ENCODE measurements at regions not wholly inside any gene's neighbourhood (a gene's known extent, or its start where the extent isn't known, plus 50 kb on each side); places are given as distances from the start of the nearest gene placed in this dataset.

- TF ChIP-seq ZNF354C (tag by site-specific recombination; IDR thresholded peaks at IDR 0.05; ENCODE audit: borderline replicate concordance, low read depth) (no peak), ZBTB20 (tag by site-specific recombination; IDR thresholded peaks at IDR 0.05) (no peak), KLF10 (tag by site-specific recombination; IDR thresholded peaks at IDR 0.05) (no peak), PRDM6 (tag by site-specific recombination; IDR thresholded peaks at IDR 0.05) (no peak), ZBTB1 (tag by site-specific recombination; IDR thresholded peaks at IDR 0.05) (no peak), TSHZ1 (tag by site-specific recombination; IDR thresholded peaks at IDR 0.05; ENCODE audit: borderline replicate concordance) (no peak), KLF16 (tag by site-specific recombination; IDR thresholded peaks at IDR 0.05) (no peak), KLF17 (tag by site-specific recombination; IDR thresholded peaks at IDR 0.05) (no peak), ZSCAN23 (tag by site-specific recombination; IDR thresholded peaks at IDR 0.05) (no peak), YY1 (tag by site-specific recombination; IDR thresholded peaks at IDR 0.05) (no peak), ZNF174 (tag by site-specific recombination; IDR thresholded peaks at IDR 0.05) (no peak), ZNF626 (tag by site-specific recombination; IDR thresholded peaks at IDR 0.05) (no peak), ZNF211 (tag by site-specific recombination; IDR thresholded peaks at IDR 0.05; ENCODE audit: low read depth) (no peak), ZNF138 (tag by site-specific recombination; IDR thresholded peaks at IDR 0.05; ENCODE audit: borderline replicate concordance) (no peak), ZNF426 (tag by site-specific recombination; IDR thresholded peaks at IDR 0.05) (no peak), ZNF274 (IDR thresholded peaks at IDR 0.05; ENCODE audit: low read length) (no peak), ZNF274 (tag by site-specific recombination; IDR thresholded peaks at IDR 0.05; ENCODE audit: borderline replicate concordance) (no peak), ZFHX2 (tag by site-specific recombination; conservative IDR thresholded peaks at IDR 0.05) (no peak), RBAK (tag by site-specific recombination; IDR thresholded peaks at IDR 0.05) (no peak)
- CTCF ChIA-PET: interaction anchor here (0.8 kb wide), 1 partner anchor 31 kb away, joined by 3 read pairs; no protein-coding TSS in a partner anchor
These were observed 108.4 kb downstream of the LYZL1 start for GRCh38 chr10:29397221-29397620.

DNA sequence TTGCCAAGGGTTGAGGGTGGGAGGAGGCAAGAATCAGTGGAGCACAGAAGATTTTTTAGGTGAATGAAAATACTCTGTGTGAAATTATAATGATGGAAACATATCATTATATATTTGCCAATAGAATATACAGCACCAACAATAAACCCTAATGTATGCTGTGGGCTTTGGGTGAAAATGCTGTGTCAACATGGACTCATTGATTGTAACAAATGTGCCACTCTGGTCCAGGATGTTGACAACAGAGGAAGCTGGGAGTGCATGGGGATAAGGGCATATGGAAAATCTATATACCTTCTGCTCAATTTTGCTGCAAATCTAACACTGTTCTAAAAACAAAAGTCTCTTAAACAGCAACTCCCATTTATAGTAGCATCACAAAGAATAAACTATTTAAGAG lies 114.3 kb downstream of the LYZL1 start:
- CTCF ChIA-PET: interaction anchor here (0.9 to 2.7 kb wide), 3 partner anchors 11 to 93 kb away, joined by 3 to 10 read pairs (median 5); no protein-coding TSS in a partner anchor
- no peak for TF ChIP-seq ZNF341 (tag by site-specific recombination; IDR thresholded peaks at IDR 0.05; ENCODE audit: low read depth)
- no peak for TF ChIP-seq ZNF37A (tag by site-specific recombination; IDR thresholded peaks at IDR 0.05)
- TF ChIP-seq SALL2 (tag by site-specific recombination; IDR thresholded peaks at IDR 0.05; ENCODE audit: borderline replicate concordance): no peak
- TF ChIP-seq ZNF626 (tag by site-specific recombination; IDR thresholded peaks at IDR 0.05): no peak
- TF ChIP-seq ZNF670 (tag by site-specific recombination; IDR thresholded peaks at IDR 0.05; ENCODE audit: low read depth): no peak
- TF ChIP-seq ZNF2 (tag by site-specific recombination; IDR thresholded peaks at IDR 0.05): no peak
- TF ChIP-seq ZBTB21 (tag by site-specific recombination; IDR thresholded peaks at IDR 0.05): no peak
- Histone ChIP-seq H3K4me1 (ENCODE audit: control insufficient read depth, insufficient read depth, low read length) (no peaks in the 10 kb centered on the region), H3K9me3 (ENCODE audit: control insufficient read depth, insufficient read depth, low read depth, low read length) (no peaks in the 10 kb centered on the region), H3K4me3 (ENCODE audit: low read depth, low read length) (no peak overlapping the region), H3K36me3 (ENCODE audit: control insufficient read depth in 2 of 2, insufficient read depth in 1 of 2, low read length in 2 of 2) (no peaks in the 10 kb centered on the region), H3K27ac (ENCODE audit: extremely low read depth, low read depth, low read length) (no peak overlapping the region)
- POLR2A ChIA-PET: interaction anchor here (1.0 kb wide), 1 partner anchor 27 kb away, joined by 3 read pairs; no protein-coding TSS in a partner anchor

More at GRCh38 chr10:29397221-29397620, 108.4 kb downstream of the LYZL1 start:
- no peak overlapping the region for H3K4me3 ChIP-seq (ENCODE audit: low read depth, low read length)
- POLR2A ChIA-PET: no interaction called here
- no peaks in the 10 kb centered on the region for H3K4me1 ChIP-seq (ENCODE audit: control insufficient read depth, insufficient read depth, low read length)
- no peaks in the 10 kb centered on the region for H3K36me3 ChIP-seq (ENCODE audit: control insufficient read depth in 2 of 2, insufficient read depth in 1 of 2, low read length in 2 of 2)
- H3K27ac ChIP-seq (ENCODE audit: extremely low read depth, low read depth, low read length): no peak overlapping the region
- H3K9me3 ChIP-seq (ENCODE audit: control insufficient read depth, insufficient read depth, low read depth, low read length): no peaks in the 10 kb centered on the region
